NCI-H345 (cell line): ENCODE measurements at regions not wholly inside any gene's neighbourhood (a gene's known extent, or its start where the extent isn't known, plus 50 kb on each side); places are given as distances from the start of the nearest gene placed in this dataset.

Experiments
- DNase-seq: peaks from one replicate; lab custom pipeline; 2025; lab: John Stamatoyannopoulos, UW

DNA sequence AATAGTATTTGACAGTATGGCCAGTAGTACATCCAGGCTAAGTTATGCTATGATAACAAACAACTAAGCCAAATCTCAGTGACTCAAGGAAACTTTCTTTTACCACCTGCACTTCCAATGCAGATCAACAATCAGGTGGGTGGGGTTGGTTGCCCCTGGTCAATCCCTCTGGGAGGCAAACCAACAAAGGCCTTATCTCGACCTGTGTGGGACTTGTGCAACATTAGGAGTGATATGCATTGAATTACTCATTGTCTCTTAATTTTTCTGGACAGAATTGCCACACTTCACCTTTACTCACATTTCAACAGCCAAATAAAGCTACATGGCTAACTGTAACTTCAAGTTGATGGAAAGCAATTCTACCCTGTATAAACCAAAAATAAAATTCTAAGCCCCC is 1049.3 kb upstream of the CDH2 start:
- no peak for DNase-seq

DNA sequence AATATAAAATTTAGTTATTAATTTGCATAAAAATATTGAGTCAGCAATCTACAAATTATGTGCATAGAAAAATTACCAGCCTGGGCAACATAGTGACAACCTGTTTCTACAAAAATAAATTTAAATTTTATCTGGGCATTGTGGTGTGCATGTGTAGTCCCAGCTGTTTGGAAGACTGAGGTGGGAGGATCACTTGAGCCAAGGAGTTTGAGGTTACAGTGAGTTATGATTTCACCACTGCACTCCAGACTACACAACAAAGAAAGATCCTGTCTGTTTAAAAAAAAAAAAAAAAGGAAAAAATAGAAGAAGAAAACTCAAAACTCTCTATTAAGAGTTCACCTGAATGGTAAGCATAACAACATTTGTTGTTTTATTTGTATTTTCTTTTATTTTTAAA is 1048.4 kb upstream of the CDH2 start:
- DNase-seq = no peak

DNA sequence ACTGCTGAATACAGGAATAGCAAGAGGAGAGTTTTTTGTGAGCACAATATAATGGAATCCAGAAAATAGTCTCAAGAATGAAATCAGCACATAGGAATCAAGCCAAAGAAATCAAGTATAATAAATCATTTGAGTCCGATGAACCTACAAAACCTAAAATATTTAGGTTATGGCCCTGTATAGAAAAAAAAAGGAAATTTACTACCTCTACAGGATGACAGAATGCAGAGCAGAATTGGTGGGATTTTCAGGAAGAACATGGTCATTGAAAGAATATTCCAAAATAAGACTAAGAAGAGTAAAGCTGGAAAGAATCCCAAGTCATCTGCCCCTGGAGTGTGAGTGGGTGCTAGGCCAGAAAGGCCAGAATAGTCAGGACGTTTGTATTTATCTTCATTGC is 1041.2 kb upstream of the CDH2 start:
- no peak for DNase-seq

DNA sequence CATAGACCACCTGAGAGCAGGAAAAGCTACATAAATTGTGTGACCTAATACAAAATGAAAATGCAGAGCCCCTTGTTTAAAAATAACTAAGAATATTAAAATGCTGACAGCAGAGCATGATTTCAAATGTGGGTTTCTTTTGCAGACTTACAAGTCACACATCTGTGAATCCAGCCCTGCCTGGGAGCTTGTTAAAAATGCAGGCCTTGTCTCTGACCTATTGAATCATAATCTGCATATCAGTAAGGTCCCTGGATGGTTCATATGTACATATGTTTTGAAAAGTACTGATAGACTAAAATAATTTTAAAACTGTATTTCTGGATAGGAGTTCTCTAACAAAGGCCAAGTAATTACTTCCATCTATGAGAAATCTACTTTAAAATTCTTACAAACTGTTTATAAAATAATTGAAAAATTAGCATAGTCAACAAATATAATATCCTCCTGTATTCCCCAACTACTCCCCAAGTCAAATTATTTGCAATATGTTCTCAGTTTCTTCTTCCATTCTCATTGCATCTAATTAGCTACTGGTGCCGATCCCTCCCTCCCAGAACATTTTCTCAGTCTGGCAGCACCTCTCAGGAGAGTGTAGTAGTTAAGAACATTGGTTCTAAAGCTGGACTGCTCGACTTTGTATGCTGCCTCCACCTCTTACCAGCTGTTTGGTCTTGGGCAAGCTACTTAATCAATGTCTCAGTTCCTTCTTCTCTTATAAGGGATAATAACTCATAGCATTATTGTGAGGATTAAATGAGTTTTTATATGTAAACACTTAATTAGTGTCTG is 1040.4 kb upstream of the CDH2 start:
- no peak for DNase-seq

GRCh38 chr18:29198834-29199233 is 1021.9 kb upstream of the CDH2 start:
- DNase-seq = no peak

DNA sequence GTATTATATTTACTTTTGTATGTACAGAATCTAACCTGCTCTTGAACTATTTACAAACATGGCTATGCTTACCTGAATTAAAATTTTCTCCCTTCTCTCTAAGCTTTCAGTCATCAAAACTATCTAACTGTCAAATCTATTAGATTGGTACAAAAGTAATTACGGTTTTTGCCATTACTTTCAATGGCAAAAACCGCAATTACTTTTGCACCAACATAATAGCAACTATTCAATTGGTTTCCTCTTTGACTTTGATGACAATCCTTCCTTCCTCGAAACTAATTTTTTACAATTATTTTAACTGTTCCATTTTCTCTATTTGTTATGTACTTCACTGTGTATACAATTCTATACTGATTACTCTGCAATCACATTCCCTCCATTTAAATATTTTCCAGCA is 1019.4 kb upstream of the CDH2 start:
- DNase-seq = no peak

DNA sequence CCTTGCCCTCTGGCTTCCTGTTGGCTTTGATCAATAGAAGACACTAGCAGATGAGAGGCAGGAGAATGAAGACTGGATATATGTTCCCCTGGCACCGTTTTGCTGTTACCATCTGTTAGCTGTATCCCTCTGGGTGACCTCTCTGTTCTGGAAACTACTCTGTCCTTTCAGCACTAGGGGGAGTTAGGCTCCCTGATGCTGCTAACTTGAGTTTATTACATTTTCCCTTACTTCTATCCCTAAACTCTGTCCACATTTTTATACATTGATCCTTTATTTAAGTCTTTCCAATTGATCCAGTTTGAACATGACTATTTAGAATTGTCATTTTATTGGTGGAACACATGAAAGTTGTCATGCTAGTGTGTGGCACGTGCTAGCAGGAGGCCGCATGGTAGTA is 1014.3 kb upstream of the CDH2 start:
- no peak for DNase-seq

DNA sequence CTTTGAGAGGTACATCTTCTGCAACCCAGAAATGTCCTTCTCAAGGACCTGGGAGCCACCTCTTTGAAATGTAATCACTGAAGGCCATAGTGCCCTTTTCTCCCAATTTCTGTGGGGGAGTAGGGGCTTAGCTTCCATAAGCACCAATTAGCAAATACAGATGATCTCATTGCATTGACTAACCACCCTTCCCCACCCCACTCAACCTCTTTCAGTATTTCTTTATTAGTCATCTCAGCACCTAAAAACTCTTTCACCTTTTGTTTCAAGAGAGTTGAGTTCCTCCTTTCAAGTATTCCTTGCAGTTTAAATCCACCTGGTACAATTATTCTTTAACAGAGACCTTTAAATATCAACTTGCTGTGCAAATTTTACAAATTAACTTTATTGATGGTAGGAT is 1011.8 kb upstream of the CDH2 start:
- DNase-seq = no peak

DNA sequence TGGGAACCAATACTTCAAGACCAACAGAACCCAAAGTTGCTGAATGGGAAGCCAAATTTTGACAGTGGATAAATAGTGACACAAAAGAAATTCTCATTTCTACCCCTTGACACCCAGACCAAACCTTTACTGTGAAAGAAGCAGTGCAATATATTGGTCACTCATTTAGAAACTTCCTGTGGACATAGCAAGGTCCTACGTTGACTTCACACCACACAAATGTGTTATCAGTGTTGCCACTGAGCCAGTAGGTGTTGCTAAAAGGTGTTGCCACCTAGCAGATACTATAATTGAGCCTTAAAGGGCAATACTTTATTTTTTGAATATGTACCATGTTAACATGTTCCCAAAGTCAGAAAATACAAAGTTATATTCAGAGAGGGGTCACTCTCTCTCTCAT is 1008.9 kb upstream of the CDH2 start:
- no peak for DNase-seq

DNA sequence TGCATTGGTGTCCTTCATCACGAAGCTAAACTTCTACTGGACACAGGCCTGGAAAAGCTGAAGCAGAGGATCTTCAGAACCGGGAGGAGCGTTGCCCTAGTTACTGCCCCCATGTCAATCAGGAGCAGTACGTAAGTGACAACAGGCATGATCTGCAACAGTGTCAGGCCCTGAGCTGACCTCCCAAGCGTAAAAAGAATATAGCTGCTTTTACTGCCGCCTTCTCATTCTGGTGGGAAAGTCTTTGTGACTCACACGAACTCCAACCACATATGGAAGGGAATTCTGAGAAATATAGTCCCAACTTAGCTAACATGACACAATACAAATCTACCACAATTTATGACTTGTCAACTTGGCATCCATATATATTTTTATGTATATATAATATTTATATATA is 1007.7 kb upstream of the CDH2 start:
- DNase-seq = no peak

- no peak for DNase-seq
These were observed 1004.4 kb upstream of the CDH2 start for GRCh38 chr18:29181151-29181901.

DNA sequence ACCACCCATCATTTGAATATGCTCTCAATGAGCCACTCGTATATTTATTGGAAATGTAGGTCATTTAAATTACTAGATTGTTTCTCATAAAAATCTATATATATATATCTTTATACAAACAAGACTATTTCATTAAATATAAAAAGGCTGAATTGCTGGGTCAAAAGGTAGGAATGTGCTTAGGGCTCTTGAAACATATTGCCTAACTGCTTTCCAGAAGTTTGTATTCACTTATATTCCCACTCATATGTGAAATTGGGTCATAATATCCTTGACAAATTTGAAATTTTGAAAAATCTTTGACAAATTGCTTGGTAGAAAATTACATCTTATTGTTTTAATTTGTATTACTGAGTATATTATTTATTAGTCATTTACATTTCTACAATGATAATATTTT is 999.8 kb upstream of the CDH2 start:
- no peak for DNase-seq

DNA sequence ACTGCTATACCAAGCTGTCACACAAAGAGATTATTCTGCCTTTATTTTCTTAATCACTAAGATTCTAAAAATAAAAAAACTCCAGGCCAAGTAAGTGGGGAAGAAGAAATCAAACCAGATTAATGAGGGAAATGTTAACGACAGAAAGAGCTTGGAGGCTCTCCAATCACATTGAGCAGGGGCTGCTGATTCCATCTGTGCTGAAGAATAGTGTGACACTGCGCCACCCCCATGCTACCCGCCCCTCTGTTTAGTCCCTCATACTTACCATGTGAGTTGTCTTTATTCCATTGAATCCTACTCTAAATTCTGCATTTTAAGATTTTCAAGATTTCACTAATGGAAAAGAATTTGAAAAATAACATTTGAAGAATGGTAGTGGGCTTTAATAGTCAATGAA is 998.0 kb upstream of the CDH2 start:
- no peak for DNase-seq

DNA sequence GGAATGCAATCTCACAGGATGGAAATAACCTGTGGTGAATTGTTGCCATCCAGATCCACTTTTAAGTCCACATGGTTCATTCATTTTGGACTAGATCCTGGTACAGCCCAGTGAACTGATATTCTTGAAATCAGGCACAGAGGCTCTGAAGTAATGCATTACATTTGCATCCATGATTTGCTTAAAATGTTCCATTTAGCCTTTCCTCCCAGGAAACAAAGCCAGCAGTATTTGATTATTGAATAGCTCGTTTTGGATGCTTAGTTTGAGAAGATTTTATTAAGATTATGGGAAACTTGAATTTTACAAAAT is 995.8 kb upstream of the CDH2 start:
- no peak for DNase-seq

DNA sequence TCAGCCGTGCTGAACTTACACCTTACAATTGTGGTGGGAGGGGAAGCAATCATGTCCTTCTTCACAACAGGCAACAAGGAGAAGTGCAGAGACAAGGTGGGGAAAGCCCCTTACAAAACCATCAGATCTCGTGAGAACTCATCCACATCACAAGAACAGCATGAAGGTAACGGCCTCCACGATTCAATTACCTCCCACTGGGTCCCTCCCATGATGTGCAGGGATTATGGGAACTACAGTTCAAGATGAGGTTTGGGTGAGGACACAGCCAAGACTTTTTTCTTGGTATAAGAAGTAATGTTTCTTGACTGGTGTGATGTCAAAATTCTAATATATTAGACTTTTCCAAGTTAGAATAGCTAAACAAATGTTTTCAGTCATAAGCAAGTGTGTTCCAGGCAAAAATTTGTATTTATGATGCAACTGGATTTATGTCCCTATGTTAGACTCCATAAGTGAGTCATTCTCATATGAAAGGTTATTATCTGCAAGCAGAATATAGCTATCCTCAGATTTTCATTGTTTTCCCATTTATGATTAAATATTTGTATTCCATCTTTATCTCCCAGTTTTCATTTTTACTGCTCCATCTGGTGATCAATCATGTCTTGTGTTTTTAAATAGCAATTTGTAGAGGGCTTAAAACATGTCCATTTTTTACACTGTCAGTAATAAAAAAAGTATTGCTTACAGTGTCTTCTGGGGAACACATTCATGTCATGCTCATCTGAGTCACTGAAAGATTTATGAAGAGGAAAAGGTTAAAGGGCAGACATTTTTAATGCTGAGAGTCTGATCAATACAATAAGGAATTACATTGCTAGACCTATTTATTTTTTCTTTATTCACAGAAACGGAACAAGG is 995.2 kb upstream of the CDH2 start:
- no peak for DNase-seq

DNA sequence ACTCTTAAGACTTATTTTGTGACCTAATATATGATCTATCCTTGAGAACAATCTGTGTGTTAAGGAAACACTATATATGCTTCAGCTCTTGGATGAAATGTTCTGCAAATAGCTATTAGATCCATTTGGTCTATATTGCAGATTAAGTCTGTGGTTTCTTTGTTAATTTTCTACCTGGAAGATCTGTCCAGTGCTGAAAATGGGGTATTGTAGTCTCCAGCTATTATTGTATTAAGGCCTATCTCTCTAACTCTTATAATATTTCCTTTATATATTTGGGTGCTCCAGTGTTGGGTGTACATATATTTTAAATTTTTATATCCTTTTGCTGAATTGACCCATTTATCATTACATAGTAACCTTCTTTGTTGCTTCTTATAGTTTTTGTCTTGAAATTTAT is 992.7 kb upstream of the CDH2 start:
- no peak for DNase-seq

DNA sequence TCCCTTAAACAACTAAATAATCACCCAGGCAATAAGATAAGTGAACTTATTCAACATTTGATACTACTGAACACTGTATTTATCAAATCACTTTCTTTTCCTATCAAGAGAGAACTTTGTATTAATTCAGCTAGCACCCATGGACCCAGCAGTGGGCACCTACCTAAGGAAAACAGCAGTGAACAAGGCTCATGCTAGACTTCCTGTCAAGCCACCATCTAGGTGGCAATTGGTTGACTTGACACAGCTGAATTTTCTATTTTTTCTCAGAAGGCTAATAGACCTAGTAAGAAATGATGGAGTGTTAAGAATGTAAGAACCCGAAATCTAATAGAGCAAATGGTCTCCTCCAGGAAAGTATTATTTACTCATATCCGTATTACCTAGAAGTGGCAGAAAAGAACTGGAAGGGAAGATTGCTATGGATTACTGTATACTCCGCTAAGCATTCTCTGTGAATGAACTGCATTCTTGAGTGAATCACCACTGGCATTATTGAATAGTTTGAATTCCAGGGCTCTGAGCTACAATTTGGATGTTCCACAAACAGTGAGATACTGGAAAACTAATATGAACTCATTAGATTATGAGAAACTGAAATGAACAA is 988.2 kb upstream of the CDH2 start:
- DNase-seq = no peak

- no peak for DNase-seq
These were observed 987.2 kb upstream of the CDH2 start for GRCh38 chr18:29164020-29164706.

DNA sequence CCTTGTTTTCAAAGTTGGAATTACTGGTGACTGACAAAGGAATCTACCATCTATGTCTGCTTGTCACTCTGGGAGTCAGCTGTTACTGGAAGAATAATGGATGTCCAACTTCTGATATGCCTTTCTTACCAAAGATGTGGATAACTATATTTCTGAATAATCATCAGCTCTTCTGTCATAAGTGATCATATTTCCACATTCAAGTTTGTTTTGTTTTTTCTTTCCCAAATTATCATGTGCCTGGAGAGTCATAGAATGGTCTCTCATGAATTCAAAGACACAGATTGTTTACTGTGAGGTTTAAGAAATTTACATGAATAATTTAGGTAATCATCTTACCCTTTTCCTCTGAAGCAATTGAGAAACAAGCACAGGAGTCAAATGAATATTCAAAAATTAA is 986.7 kb upstream of the CDH2 start:
- DNase-seq = no peak

DNA sequence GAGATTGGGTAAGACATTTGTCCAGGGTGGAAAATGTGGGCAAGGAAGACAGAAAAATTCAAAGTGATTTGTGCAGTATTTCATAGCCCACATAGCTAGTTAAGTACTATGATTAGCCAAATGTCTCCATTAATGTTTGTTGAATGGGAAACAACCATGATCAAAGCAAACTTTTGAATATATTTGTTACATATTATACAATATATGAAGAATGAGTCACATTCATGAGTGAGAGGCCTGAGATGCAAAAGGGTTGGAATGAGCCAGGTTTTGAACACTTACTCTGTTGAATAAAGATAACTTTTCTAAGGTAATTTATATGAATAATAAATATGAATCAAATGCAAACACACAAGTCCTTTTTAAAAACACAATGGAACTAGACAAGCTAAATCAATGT is 984.5 kb upstream of the CDH2 start:
- DNase-seq = no peak

- peak; percentile 97 for DNase-seq
These were observed 983.2 kb upstream of the CDH2 start for GRCh38 chr18:29160170-29160569.

GRCh38 chr18:29157905-29158304 is 981.0 kb upstream of the CDH2 start:
- no peak for DNase-seq
